ENCODE measurements at regions not wholly inside any gene's neighbourhood (a gene's known extent, or its start where the extent isn't known, plus 50 kb on each side); places are given as distances from the start of the nearest gene placed in this dataset.
"Not testable (repeated sequence)": the region's sequence is repeated elsewhere in the genome, so short reads cannot be mapped to it uniquely, and the experiment has no call there.

DNA sequence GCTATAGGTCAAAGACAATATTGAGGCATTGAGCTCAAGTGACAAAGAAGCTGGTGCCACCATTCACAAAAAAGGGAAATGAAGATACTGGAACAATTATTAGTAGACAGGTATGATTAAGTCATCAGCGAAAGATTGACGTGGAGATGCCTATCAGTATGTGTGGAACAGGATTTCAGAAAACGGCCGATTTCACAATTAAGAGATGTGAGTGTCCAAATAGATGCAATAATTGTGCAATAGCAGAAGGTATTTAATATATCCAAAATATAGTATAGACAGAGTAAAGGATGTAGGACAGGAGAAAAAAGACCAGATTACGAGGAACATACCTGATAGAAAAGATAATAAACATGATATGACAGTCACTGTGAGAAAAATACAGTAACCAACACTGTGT is 433.1 kb downstream of the C12orf50 start:
- H3F3A ChIP-seq (ENCODE audit: low read depth): no peaks in the 10 kb centered on the region
- TF ChIP-seq EZH2phosphoT487 (IDR thresholded peaks at IDR 0.05): no peak
- TF ChIP-seq, protein P1, sequence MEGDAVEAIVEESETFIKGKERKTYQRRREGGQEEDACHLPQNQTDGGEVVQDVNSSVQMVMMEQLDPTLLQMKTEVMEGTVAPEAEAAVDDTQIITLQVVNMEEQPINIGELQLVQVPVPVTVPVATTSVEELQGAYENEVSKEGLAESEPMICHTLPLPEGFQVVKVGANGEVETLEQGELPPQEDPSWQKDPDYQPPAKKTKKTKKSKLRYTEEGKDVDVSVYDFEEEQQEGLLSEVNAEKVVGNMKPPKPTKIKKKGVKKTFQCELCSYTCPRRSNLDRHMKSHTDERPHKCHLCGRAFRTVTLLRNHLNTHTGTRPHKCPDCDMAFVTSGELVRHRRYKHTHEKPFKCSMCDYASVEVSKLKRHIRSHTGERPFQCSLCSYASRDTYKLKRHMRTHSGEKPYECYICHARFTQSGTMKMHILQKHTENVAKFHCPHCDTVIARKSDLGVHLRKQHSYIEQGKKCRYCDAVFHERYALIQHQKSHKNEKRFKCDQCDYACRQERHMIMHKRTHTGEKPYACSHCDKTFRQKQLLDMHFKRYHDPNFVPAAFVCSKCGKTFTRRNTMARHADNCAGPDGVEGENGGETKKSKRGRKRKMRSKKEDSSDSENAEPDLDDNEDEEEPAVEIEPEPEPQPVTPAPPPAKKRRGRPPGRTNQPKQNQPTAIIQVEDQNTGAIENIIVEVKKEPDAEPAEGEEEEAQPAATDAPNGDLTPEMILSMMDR (IDR thresholded peaks at IDR 0.05): no peak
- TF ChIP-seq EZH2 (IDR thresholded peaks at IDR 0.05): no peak
- no peaks in the 10 kb centered on the region for H3K79me2 ChIP-seq (ENCODE audit: low read depth)
- Mint-ChIP-seq H3K27me3 (ENCODE audit: insufficient read depth, low read depth) (no peaks in the 10 kb centered on the region), H3K9me3 (peaks cover 3% of the 10 kb centered on the region), H3K4me1 (peaks cover 5% of the 10 kb centered on the region), H3K4me3 (no peak overlapping the region), H3K27ac (no peak overlapping the region), H3K36me3 (no peaks in the 10 kb centered on the region)
- no peaks in the 10 kb centered on the region for H3K4me1 ChIP-seq
- H3K4me3 ChIP-seq: no peak overlapping the region
- no peak overlapping the region for H3K4me2 ChIP-seq
- H3K9me3 ChIP-seq (ENCODE audit: low read depth): no peaks in the 10 kb centered on the region
- no peaks in the 10 kb centered on the region for H3K36me3 ChIP-seq
- H3K9ac ChIP-seq: no peak overlapping the region
- DNase-seq (ENCODE audit: low spot score): no peak
- H4K20me1 ChIP-seq (ENCODE audit: low read depth): no peaks in the 10 kb centered on the region
- H3K27me3 ChIP-seq: no peaks in the 10 kb centered on the region
- no peak overlapping the region for H2AFZ ChIP-seq (replicated peaks)
- H3K27ac ChIP-seq: no peak overlapping the region

DNA sequence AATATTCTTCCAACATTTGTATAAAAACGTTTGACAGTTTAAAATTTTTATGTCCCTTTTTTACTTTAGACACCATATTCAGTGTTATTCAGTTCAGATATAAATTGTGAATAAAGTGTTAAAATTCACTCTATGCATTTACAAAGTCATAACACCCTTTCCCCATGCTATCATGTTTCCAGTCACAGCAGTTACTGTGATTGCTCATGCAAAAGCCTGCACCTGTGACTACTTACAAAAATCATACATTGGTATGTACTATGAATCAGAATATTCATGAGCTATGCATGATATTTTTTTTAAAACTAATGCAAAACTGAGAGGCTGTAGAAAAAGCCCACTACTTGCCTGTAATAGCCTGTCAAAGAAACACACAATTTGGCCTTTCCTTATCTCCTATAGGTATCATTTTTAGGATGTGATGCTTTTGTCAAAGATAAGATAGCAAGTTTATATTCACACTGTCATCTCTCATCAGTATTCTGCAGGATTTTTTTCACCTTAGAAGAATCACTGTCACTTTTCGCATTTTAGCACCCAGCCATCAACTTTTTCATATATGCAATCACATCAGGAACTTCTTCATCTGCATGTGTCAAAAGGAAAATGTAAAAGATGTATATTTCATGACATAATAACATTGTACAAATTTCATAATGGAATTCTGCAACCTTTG is 443.2 kb downstream of the C12orf50 start:
- Histone ChIP-seq H3K9me3 (ENCODE audit: low read depth) (no peaks in the 10 kb centered on the region), H3K27ac (no peak overlapping the region), H3K4me3 (no peak overlapping the region), H3K9ac (no peak overlapping the region), H3K27me3 (no peaks in the 10 kb centered on the region), H4K20me1 (ENCODE audit: low read depth) (no peaks in the 10 kb centered on the region), H3K79me2 (ENCODE audit: low read depth) (no peaks in the 10 kb centered on the region), H3F3A (ENCODE audit: low read depth) (no peaks in the 10 kb centered on the region), H2AFZ (replicated peaks) (no peak overlapping the region), H3K4me1 (peaks cover 8% of the 10 kb centered on the region), H3K4me2 (no peak overlapping the region), H3K36me3 (no peaks in the 10 kb centered on the region)
- H3K27me3 Mint-ChIP-seq (ENCODE audit: insufficient read depth, low read depth): no peaks in the 10 kb centered on the region
- H3K4me3 Mint-ChIP-seq: no peak overlapping the region
- no peak overlapping the region for H3K27ac Mint-ChIP-seq
- peaks cover 10% of the 10 kb centered on the region for H3K9me3 Mint-ChIP-seq
- no peak for TF ChIP-seq EZH2 (IDR thresholded peaks at IDR 0.05)
- TF ChIP-seq, protein P1 (IDR thresholded peaks at IDR 0.05): no peak
- TF ChIP-seq EZH2phosphoT487 (IDR thresholded peaks at IDR 0.05): no peak
- H3K4me1 Mint-ChIP-seq: peaks cover 11% of the 10 kb centered on the region
- H3K36me3 Mint-ChIP-seq: no peaks in the 10 kb centered on the region
- no peak for DNase-seq (ENCODE audit: low spot score)

GRCh38 chr12:87579091-87579490 is 450.1 kb downstream of the C12orf50 start:
- H3K79me2 ChIP-seq (ENCODE audit: low read depth); H4K20me1 ChIP-seq (ENCODE audit: low read depth); H3K4me2 ChIP-seq; H3K27ac Mint-ChIP-seq; H3K4me1 Mint-ChIP-seq; DNase-seq (ENCODE audit: low spot score); H3K27me3 ChIP-seq; H3K4me1 ChIP-seq; H3K9ac ChIP-seq; H2AFZ ChIP-seq (replicated peaks); H3K4me3 Mint-ChIP-seq; H3K9me3 Mint-ChIP-seq; H3K27ac ChIP-seq; H3K9me3 ChIP-seq (ENCODE audit: low read depth); H3K36me3 ChIP-seq; H3F3A ChIP-seq (ENCODE audit: low read depth); H3K27me3 Mint-ChIP-seq (ENCODE audit: insufficient read depth, low read depth); H3K4me3 ChIP-seq; H3K36me3 Mint-ChIP-seq: not testable (repeated sequence)

- no peak for TF ChIP-seq EZH2 (IDR thresholded peaks at IDR 0.05)
- TF ChIP-seq, protein P1 (IDR thresholded peaks at IDR 0.05): no peak
- no peak for TF ChIP-seq EZH2phosphoT487 (IDR thresholded peaks at IDR 0.05)
- peaks cover 5% of the 10 kb centered on the region for H3K4me1 ChIP-seq
- DNase-seq (ENCODE audit: low spot score): peak; percentile 16
- H3K79me2 ChIP-seq (ENCODE audit: low read depth): no peaks in the 10 kb centered on the region
- no peaks in the 10 kb centered on the region for H3K9me3 ChIP-seq (ENCODE audit: low read depth)
- H4K20me1 ChIP-seq (ENCODE audit: low read depth): no peaks in the 10 kb centered on the region
- peak overlapping the region; percentile 5 for H3K4me2 ChIP-seq
- Mint-ChIP-seq H3K27me3 (ENCODE audit: insufficient read depth, low read depth) (peaks cover 2% of the 10 kb centered on the region), H3K4me3 (no peak overlapping the region), H3K27ac (no peak overlapping the region), H3K4me1 (peaks cover 2% of the 10 kb centered on the region), H3K36me3 (no peaks in the 10 kb centered on the region), H3K9me3 (peaks cover 3% of the 10 kb centered on the region)
- H3F3A ChIP-seq (ENCODE audit: low read depth): no peaks in the 10 kb centered on the region
- no peaks in the 10 kb centered on the region for H3K36me3 ChIP-seq
- no peaks in the 10 kb centered on the region for H3K27me3 ChIP-seq
- no peak overlapping the region for H3K27ac ChIP-seq
- H3K4me3 ChIP-seq: no peak overlapping the region
- no peak overlapping the region for H3K9ac ChIP-seq
- peak overlapping the region; percentile 44 for H2AFZ ChIP-seq (replicated peaks)
These were observed 453.3 kb downstream of the C12orf50 start for GRCh38 chr12:87575906-87576305.

- H3F3A ChIP-seq (ENCODE audit: low read depth); H4K20me1 ChIP-seq (ENCODE audit: low read depth); H3K9ac ChIP-seq; H3K9me3 ChIP-seq (ENCODE audit: low read depth); H3K9me3 Mint-ChIP-seq; H3K36me3 ChIP-seq; H3K36me3 Mint-ChIP-seq; H3K4me1 ChIP-seq; H3K27me3 ChIP-seq; H3K27ac ChIP-seq; H3K4me3 ChIP-seq; H3K4me3 Mint-ChIP-seq; H3K79me2 ChIP-seq (ENCODE audit: low read depth); H3K4me1 Mint-ChIP-seq; H3K4me2 ChIP-seq; DNase-seq (ENCODE audit: low spot score); H2AFZ ChIP-seq (replicated peaks); H3K27ac Mint-ChIP-seq: not testable (repeated sequence)
- H3K27me3 Mint-ChIP-seq (ENCODE audit: insufficient read depth, low read depth): peaks cover 11% of the 10 kb centered on the region
These were observed 462.3 kb downstream of the C12orf50 start for GRCh38 chr12:87566918-87567317.
